ENCODE measurements at regions not wholly inside any gene's neighbourhood (a gene's known extent, or its start where the extent isn't known, plus 50 kb on each side); places are given as distances from the start of the nearest gene placed in this dataset.

DNA sequence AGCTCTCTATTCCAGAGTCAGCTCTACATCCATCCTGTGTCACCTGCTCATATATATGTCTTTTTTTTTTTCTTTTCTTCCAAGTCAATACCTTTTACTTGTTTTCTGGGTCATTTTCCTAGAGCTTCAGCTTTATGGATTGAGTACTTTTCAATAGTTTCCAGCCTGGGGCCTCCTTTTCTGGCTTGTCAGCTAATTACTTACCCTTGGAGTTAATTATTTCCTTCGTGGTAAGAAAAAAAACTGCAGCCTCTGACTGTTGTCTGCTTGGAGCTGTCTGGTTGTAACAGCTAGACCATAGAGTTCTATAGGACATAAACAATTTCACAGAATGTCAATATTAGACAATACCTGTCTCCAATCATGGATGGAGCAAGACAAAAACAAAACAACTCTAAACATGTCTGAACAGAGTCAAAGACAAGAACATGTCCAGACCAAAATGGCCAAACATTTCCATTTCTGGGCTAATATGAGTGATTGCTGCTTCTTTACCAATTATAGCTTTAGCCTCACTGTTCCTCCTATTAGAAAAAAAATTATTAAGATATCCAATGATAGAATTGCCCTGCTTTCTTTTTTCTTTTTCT, 643.1 kb downstream of the SLC4A3 start:
- no peak overlapping the region for H3K4me3 ChIP-seq (ENCODE audit: low read depth, low read length)
- peaks cover 3% of the 10 kb centered on the region for H3K4me1 ChIP-seq (ENCODE audit: control insufficient read depth, insufficient read depth, low read length, unreplicated experiment)
- no peaks in the 10 kb centered on the region for H3K36me3 ChIP-seq (ENCODE audit: insufficient read depth, low read length)
- H3K27me3 ChIP-seq (ENCODE audit: insufficient read depth, low read length): no peaks in the 10 kb centered on the region
- no peak overlapping the region for H3K27ac ChIP-seq (ENCODE audit: low read depth, low read length)
- H3K79me2 ChIP-seq (ENCODE audit: control insufficient read depth, insufficient read depth, low read length, unreplicated experiment): no peaks in the 10 kb centered on the region
- H2AFZ ChIP-seq (ENCODE audit: low read length, unreplicated experiment): no peak overlapping the region

DNA sequence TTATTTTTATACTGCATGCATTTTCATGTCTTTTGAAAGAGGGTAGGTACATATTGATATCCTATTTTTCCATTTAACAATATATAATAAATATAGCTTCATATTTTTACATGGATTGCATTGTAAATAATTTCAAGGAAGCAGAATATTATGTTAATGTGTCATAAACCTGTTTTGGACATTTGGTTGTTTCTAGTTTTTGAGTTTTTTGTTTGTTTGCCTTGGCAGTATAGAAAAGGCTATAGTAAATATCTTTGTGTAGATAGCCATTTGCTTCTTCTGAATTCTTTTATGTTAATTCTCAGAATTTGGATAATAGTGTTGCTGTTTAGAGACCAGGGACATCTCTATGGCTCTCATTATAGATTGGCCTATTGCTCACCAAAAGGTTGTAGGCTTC, 645.2 kb downstream of the SLC4A3 start:
- Histone ChIP-seq H3K27me3 (ENCODE audit: insufficient read depth, low read length) (no peaks in the 10 kb centered on the region), H3K36me3 (ENCODE audit: insufficient read depth, low read length) (no peaks in the 10 kb centered on the region), H3K4me3 (ENCODE audit: low read depth, low read length) (no peak overlapping the region), H3K4me1 (ENCODE audit: control insufficient read depth, insufficient read depth, low read length, unreplicated experiment) (peaks cover 24% of the 10 kb centered on the region), H2AFZ (ENCODE audit: low read length, unreplicated experiment) (no peak overlapping the region), H3K27ac (ENCODE audit: low read depth, low read length) (no peak overlapping the region), H3K79me2 (ENCODE audit: control insufficient read depth, insufficient read depth, low read length, unreplicated experiment) (no peaks in the 10 kb centered on the region)

DNA sequence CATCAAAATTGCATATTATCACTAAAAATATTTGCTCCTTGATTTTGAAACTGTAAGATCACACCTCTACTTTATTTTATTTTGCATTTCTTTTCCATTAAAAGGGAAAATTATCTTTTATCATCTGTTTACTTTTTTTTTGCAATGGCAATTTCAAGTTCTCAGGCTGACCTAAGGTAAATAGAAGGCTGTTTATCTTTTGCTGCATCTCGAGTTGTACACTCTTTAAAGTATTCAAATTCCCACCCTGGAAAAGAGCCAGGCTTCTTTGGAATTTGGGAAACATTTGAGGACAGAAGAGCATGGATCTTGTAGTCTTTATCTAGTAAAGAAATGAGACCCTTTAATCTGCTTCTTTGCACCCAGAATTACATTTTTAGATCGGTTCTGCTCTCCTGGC, 645.7 kb downstream of the SLC4A3 start:
- H3K27me3 ChIP-seq (ENCODE audit: insufficient read depth, low read length): no peaks in the 10 kb centered on the region
- no peak overlapping the region for H3K27ac ChIP-seq (ENCODE audit: low read depth, low read length)
- H3K4me3 ChIP-seq (ENCODE audit: low read depth, low read length): no peak overlapping the region
- no peaks in the 10 kb centered on the region for H3K79me2 ChIP-seq (ENCODE audit: control insufficient read depth, insufficient read depth, low read length, unreplicated experiment)
- H2AFZ ChIP-seq (ENCODE audit: low read length, unreplicated experiment): no peak overlapping the region
- no peaks in the 10 kb centered on the region for H3K36me3 ChIP-seq (ENCODE audit: insufficient read depth, low read length)
- peaks cover 28% of the 10 kb centered on the region for H3K4me1 ChIP-seq (ENCODE audit: control insufficient read depth, insufficient read depth, low read length, unreplicated experiment)

DNA sequence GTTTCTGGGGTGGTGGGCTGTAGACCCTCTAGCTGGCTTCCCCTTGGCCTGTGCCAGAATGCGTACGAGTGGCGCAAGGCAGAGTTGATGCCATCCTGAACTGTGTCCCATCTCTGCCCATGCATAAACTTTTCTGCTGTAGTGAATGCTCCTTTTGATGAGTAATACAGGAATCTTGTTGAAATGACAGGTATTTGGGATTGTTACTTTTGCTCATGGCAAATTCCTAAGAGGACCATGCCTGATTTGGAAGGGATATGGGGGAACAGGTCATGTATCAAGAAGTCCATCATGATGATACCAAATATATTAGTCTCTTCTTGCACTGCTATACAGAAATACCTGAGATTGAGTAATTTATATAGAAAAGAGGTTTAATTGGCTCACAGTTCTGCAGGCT, 648.0 kb downstream of the SLC4A3 start:
- no peaks in the 10 kb centered on the region for H3K36me3 ChIP-seq (ENCODE audit: insufficient read depth, low read length)
- H3K4me3 ChIP-seq (ENCODE audit: low read depth, low read length): no peak overlapping the region
- no peaks in the 10 kb centered on the region for H3K79me2 ChIP-seq (ENCODE audit: control insufficient read depth, insufficient read depth, low read length, unreplicated experiment)
- peaks cover 48% of the 10 kb centered on the region for H3K4me1 ChIP-seq (ENCODE audit: control insufficient read depth, insufficient read depth, low read length, unreplicated experiment)
- H2AFZ ChIP-seq (ENCODE audit: low read length, unreplicated experiment): no peak overlapping the region
- no peaks in the 10 kb centered on the region for H3K27me3 ChIP-seq (ENCODE audit: insufficient read depth, low read length)
- no peak overlapping the region for H3K27ac ChIP-seq (ENCODE audit: low read depth, low read length)

DNA sequence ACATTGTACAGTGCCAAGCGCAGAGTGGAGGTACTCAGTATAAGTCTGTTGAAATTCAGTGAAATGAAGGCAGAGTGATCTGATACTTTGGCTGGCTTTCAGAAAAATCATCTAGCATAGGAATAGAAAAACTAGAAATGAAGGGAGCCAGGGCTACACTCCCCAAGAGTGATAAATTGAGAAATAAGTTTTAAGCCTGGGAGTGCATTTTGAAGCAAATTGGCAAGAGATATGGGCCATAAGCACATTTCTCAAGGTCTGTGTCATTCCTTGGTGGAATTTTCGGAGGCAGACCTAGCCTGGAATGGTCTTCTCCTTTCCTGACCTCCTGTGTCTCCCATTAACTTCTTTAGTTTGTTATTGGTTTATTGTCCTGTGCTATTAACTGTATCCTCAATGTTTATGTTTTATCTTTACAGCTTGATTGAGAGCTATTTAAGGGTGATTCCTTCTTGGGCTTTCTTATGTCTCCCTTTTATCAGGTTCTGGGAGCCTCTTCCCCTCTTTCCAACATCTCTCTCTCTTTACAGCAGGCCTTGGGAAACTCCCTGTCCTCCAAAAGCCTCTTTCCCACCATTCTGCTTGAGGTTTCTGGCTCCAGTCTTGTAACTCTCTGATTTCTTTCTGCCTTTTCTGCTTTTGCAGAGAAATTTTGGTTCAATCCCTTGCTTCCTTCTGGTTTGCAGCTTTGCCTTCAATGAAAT, 649.5 kb downstream of the SLC4A3 start:
- Histone ChIP-seq H3K36me3 (ENCODE audit: insufficient read depth, low read length) (no peaks in the 10 kb centered on the region), H3K79me2 (ENCODE audit: control insufficient read depth, insufficient read depth, low read length, unreplicated experiment) (no peaks in the 10 kb centered on the region), H3K4me3 (ENCODE audit: low read depth, low read length) (no peak overlapping the region), H3K27ac (ENCODE audit: low read depth, low read length) (peak overlapping the region; percentile 96), H2AFZ (ENCODE audit: low read length, unreplicated experiment) (peak overlapping the region; percentile 39), H3K27me3 (ENCODE audit: insufficient read depth, low read length) (no peaks in the 10 kb centered on the region), H3K4me1 (ENCODE audit: control insufficient read depth, insufficient read depth, low read length, unreplicated experiment) (peaks cover 61% of the 10 kb centered on the region)

DNA sequence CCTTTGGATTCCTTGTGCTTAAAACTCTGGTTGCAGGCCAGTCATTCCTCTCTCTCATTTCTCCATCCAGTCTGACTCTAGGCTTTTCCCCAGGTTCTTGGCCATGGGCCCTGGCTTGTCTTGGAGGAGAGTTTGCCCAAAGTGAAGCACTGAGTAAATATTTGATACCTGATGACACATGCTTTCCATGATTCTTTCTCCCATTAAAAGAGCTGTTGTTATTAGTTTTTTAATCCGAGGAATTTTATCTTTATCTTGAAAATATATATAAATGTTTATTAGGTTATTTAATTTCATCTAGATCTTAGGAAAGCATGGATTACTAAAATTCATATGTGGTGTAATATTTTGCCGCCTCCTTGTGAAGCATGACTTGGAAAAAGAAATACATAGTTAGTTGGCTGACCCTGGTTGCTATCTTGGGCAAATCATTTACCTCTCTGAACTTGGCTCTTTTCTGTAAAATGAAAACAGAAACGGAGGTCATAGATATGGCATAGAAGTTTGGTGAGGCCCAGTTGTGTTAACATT, 650.1 kb downstream of the SLC4A3 start:
- H3K79me2 ChIP-seq (ENCODE audit: control insufficient read depth, insufficient read depth, low read length, unreplicated experiment): no peaks in the 10 kb centered on the region
- H3K4me1 ChIP-seq (ENCODE audit: control insufficient read depth, insufficient read depth, low read length, unreplicated experiment): peaks cover 62% of the 10 kb centered on the region
- H3K27me3 ChIP-seq (ENCODE audit: insufficient read depth, low read length): no peaks in the 10 kb centered on the region
- peak overlapping the region; percentile 39 for H2AFZ ChIP-seq (ENCODE audit: low read length, unreplicated experiment)
- H3K27ac ChIP-seq (ENCODE audit: low read depth, low read length): peak overlapping the region; percentile 96
- no peak overlapping the region for H3K4me3 ChIP-seq (ENCODE audit: low read depth, low read length)
- H3K36me3 ChIP-seq (ENCODE audit: insufficient read depth, low read length): no peaks in the 10 kb centered on the region

DNA sequence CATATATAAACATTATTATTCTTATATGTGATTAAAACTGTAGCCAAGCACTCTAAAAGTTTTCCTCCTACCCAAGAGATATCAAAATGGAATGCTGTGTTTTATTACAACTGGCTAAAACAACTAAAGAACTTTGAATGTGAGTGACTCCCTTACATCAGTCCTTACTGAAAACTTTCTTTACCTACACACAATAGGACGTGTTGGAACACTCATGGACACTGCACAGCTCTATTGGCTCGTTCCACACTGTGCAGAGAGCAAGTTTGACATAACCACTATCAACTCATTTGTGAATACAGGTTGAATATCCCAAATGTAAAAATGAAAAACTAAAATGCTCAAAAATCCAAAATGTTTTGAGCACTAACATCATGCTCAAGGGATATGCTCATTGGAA, 650.6 kb downstream of the SLC4A3 start:
- Histone ChIP-seq H3K4me1 (ENCODE audit: control insufficient read depth, insufficient read depth, low read length, unreplicated experiment) (peaks cover 62% of the 10 kb centered on the region), H3K4me3 (ENCODE audit: low read depth, low read length) (no peak overlapping the region), H3K79me2 (ENCODE audit: control insufficient read depth, insufficient read depth, low read length, unreplicated experiment) (no peaks in the 10 kb centered on the region), H3K36me3 (ENCODE audit: insufficient read depth, low read length) (no peaks in the 10 kb centered on the region), H3K27ac (ENCODE audit: low read depth, low read length) (peak overlapping the region; percentile 96), H2AFZ (ENCODE audit: low read length, unreplicated experiment) (peak overlapping the region; percentile 77), H3K27me3 (ENCODE audit: insufficient read depth, low read length) (no peaks in the 10 kb centered on the region)

DNA sequence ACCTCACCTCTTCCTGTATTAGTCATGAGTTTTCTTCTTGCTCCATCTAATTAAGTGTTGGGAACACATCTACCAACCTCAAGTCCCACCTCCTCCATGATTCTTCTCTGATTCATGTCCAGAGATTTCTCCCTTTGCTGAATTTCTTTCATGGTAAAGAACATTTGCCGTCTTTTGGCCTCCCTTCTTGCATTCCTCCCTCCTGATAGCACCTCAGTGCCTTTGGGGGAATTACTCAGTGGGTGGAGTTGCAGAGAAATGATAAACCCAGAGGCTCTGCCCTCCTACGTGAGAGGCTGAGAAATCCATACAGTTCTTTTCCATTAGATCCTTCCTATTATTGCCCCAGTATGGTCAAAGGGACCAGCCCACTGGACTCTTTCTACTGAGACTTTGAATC, 651.9 kb downstream of the SLC4A3 start:
- peak overlapping the region; percentile 43 for H2AFZ ChIP-seq (ENCODE audit: low read length, unreplicated experiment)
- no peaks in the 10 kb centered on the region for H3K27me3 ChIP-seq (ENCODE audit: insufficient read depth, low read length)
- H3K4me1 ChIP-seq (ENCODE audit: control insufficient read depth, insufficient read depth, low read length, unreplicated experiment): peaks cover 62% of the 10 kb centered on the region
- H3K36me3 ChIP-seq (ENCODE audit: insufficient read depth, low read length): no peaks in the 10 kb centered on the region
- H3K79me2 ChIP-seq (ENCODE audit: control insufficient read depth, insufficient read depth, low read length, unreplicated experiment): no peaks in the 10 kb centered on the region
- H3K27ac ChIP-seq (ENCODE audit: low read depth, low read length): peak overlapping the region; percentile 96
- peak overlapping the region; percentile 61; the same call in 1 of the 2 replicates for H3K4me3 ChIP-seq (ENCODE audit: low read depth, low read length)

DNA sequence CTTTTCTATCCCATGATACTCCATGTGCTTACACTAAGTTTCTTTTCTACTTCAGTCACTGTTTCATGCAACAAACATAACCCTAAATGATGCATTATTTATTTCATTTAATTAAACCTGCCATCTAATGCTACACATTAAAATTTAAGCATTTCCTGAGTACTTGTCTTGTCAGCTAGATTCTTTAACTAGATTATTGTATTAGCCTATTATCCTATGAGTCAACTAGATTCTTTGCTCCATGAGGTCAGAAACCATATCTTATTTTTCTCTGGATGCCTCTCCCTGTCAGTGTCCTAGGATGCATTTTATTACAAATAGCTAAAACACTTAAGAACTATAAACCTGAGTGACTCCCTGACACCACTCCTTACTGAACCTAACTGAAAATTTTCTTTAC, 652.4 kb downstream of the SLC4A3 start:
- Histone ChIP-seq H3K79me2 (ENCODE audit: control insufficient read depth, insufficient read depth, low read length, unreplicated experiment) (no peaks in the 10 kb centered on the region), H3K36me3 (ENCODE audit: insufficient read depth, low read length) (no peaks in the 10 kb centered on the region), H2AFZ (ENCODE audit: low read length, unreplicated experiment) (peak overlapping the region; percentile 43), H3K27me3 (ENCODE audit: insufficient read depth, low read length) (no peaks in the 10 kb centered on the region), H3K27ac (ENCODE audit: low read depth, low read length) (peak overlapping the region; percentile 96), H3K4me1 (ENCODE audit: control insufficient read depth, insufficient read depth, low read length, unreplicated experiment) (peaks cover 62% of the 10 kb centered on the region), H3K4me3 (ENCODE audit: low read depth, low read length) (peak overlapping the region; percentile 61; the same call in 1 of the 2 replicates)

DNA sequence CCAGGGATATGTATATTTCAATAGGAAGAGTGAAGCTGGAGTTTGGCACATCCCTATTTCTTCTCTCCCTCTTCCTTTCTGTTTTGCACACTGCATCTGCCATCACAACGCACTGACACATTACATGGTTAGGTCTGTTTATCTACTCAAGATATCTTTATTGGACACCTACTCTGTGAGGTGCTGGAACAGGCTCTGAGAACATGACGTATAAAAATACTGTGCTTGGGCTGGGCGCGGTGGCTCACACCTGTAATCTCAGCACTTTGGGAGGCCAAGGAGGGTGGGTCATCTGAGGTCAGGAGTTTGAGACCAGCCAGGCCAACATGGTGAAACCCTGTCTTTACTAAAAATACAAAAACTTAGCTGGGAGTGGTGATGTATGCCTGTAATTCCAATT, 653.3 kb downstream of the SLC4A3 start:
- peaks cover 57% of the 10 kb centered on the region for H3K4me1 ChIP-seq (ENCODE audit: control insufficient read depth, insufficient read depth, low read length, unreplicated experiment)
- no peak overlapping the region for H3K4me3 ChIP-seq (ENCODE audit: low read depth, low read length)
- peak overlapping the region; percentile 96; the same call in 1 of the 2 replicates for H3K27ac ChIP-seq (ENCODE audit: low read depth, low read length)

DNA sequence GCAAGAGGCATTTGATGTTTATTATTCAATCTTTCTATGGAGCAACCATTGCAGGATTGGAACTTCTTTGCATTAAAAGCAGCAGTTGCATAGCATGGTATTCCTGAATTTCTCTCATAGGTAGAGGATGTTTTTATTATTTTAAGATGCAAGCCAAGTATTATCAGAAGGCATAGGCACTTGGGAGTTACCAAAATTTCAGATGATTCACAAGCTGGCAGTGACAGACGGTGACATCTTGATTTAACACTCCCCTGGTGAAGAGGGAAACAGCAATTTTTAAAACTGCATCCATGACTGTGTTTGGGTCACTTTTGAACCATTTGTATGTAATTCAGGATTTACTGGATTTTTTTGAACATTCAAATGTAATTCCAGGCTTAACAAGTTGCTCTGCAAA, 654.3 kb downstream of the SLC4A3 start:
- H2AFZ ChIP-seq (ENCODE audit: low read length, unreplicated experiment): no peak overlapping the region
- H3K4me1 ChIP-seq (ENCODE audit: control insufficient read depth, insufficient read depth, low read length, unreplicated experiment): peaks cover 47% of the 10 kb centered on the region
- no peaks in the 10 kb centered on the region for H3K36me3 ChIP-seq (ENCODE audit: insufficient read depth, low read length)
- H3K27me3 ChIP-seq (ENCODE audit: insufficient read depth, low read length): no peaks in the 10 kb centered on the region
- H3K27ac ChIP-seq (ENCODE audit: low read depth, low read length): no peak overlapping the region
- H3K79me2 ChIP-seq (ENCODE audit: control insufficient read depth, insufficient read depth, low read length, unreplicated experiment): no peaks in the 10 kb centered on the region
- H3K4me3 ChIP-seq (ENCODE audit: low read depth, low read length): peak overlapping the region; percentile 16; the same call in 1 of the 2 replicates

More for the DNA sequence above, 653.3 kb downstream of the SLC4A3 start:
- Histone ChIP-seq H3K79me2 (ENCODE audit: control insufficient read depth, insufficient read depth, low read length, unreplicated experiment) (no peaks in the 10 kb centered on the region), H3K36me3 (ENCODE audit: insufficient read depth, low read length) (no peaks in the 10 kb centered on the region), H3K27me3 (ENCODE audit: insufficient read depth, low read length) (no peaks in the 10 kb centered on the region), H2AFZ (ENCODE audit: low read length, unreplicated experiment) (no peak overlapping the region)
